ENCODE measurements at regions not wholly inside any gene's neighbourhood (a gene's known extent, or its start where the extent isn't known, plus 50 kb on each side); places are given as distances from the start of the nearest gene placed in this dataset.

GRCh38 chr15:37789881-37790280, 144.6 kb upstream of the TMCO5A start:
- DNase-seq (ENCODE audit: low spot score), result no peak

GRCh38 chr15:37791693-37792092, 142.7 kb upstream of the TMCO5A start:
- DNase-seq (ENCODE audit: low spot score), result no peak

GRCh38 chr15:37792351-37792750, 142.1 kb upstream of the TMCO5A start:
- no peak for DNase-seq (ENCODE audit: low spot score)

- DNase-seq (ENCODE audit: low spot score), result no peak
These were observed 140.6 kb upstream of the TMCO5A start for GRCh38 chr15:37793851-37794250.

- DNase-seq (ENCODE audit: low spot score), result no peak
These were observed 139.5 kb upstream of the TMCO5A start for GRCh38 chr15:37794947-37795346.

- DNase-seq (ENCODE audit: low spot score), result no peak
These were observed 132.9 kb upstream of the TMCO5A start for GRCh38 chr15:37801529-37801928.

GRCh38 chr15:37806808-37807207, 127.6 kb upstream of the TMCO5A start:
- no peak for DNase-seq (ENCODE audit: low spot score)

- no peak for DNase-seq (ENCODE audit: low spot score)
These were observed 124.1 kb upstream of the TMCO5A start for GRCh38 chr15:37810381-37810780.

GRCh38 chr15:37813306-37813705, 121.1 kb upstream of the TMCO5A start:
- no peak for DNase-seq (ENCODE audit: low spot score)

GRCh38 chr15:37814847-37815515, 119.5 kb upstream of the TMCO5A start:
- DNase-seq (ENCODE audit: low spot score), result no peak

- DNase-seq (ENCODE audit: low spot score), result no peak
These were observed 116.2 kb upstream of the TMCO5A start for GRCh38 chr15:37818152-37818677.

- DNase-seq (ENCODE audit: low spot score), result no peak
These were observed 115.2 kb upstream of the TMCO5A start for GRCh38 chr15:37819191-37819590.

- DNase-seq (ENCODE audit: low spot score), result no peak
These were observed 113.9 kb upstream of the TMCO5A start for GRCh38 chr15:37820380-37821128.

GRCh38 chr15:37823601-37824275, 110.7 kb upstream of the TMCO5A start:
- no peak for DNase-seq (ENCODE audit: low spot score)

- no peak for DNase-seq (ENCODE audit: low spot score)
These were observed 109.6 kb upstream of the TMCO5A start for GRCh38 chr15:37824717-37825382.

- no peak for DNase-seq (ENCODE audit: low spot score)
These were observed 97.2 kb upstream of the TMCO5A start for GRCh38 chr15:37837276-37837675.

GRCh38 chr15:37847776-37848175, 86.7 kb upstream of the TMCO5A start:
- DNase-seq (ENCODE audit: low spot score), result no peak

GRCh38 chr15:37856109-37856508, 78.3 kb upstream of the TMCO5A start:
- no peak for DNase-seq (ENCODE audit: low spot score)

GRCh38 chr15:37860896-37861295, 73.5 kb upstream of the TMCO5A start:
- DNase-seq (ENCODE audit: low spot score), result no peak

GRCh38 chr15:37865687-37866086, 68.8 kb upstream of the TMCO5A start:
- no peak for DNase-seq (ENCODE audit: low spot score)

GRCh38 chr15:37870711-37871110, 63.7 kb upstream of the TMCO5A start:
- no peak for DNase-seq (ENCODE audit: low spot score)

GRCh38 chr15:37872661-37873060, 61.8 kb upstream of the TMCO5A start:
- no peak for DNase-seq (ENCODE audit: low spot score)
